Panc1 (cell line): ENCODE measurements at regions not wholly inside any gene's neighbourhood (a gene's known extent, or its start where the extent isn't known, plus 50 kb on each side); places are given as distances from the start of the nearest gene placed in this dataset.

Source experiments
- POLR2AphosphoS5 ChIP-seq: IDR thresholded peaks from 2 replicates; pipeline ENCODE4 v1.6.1; 2012; ENCODE audit warnings: mild to moderate bottlenecking, low read depth, low read length, moderate library complexity
- SIN3A ChIP-seq: IDR thresholded peaks from 2 replicates; pipeline ENCODE4 v1.6.1; 2012; ENCODE audit warnings: low read depth, mild to moderate bottlenecking, low read length, moderate library complexity, borderline replicate concordance; ENCODE audit not compliant: insufficient read depth
- TCF7L2 ChIP-seq: IDR thresholded peaks from 2 replicates; pipeline ENCODE4 v1.6.1; 2011; ENCODE audit warnings: mild to moderate bottlenecking, low read depth, low read length, inconsistent platforms
- TF ChIP-seq, protein P1 (sequence below): fragments of 450-650 bp; IDR thresholded peaks from 2 replicates; pipeline ENCODE4 v1.5.1; 2017; ENCODE audit warnings: mild to moderate bottlenecking

DNA sequence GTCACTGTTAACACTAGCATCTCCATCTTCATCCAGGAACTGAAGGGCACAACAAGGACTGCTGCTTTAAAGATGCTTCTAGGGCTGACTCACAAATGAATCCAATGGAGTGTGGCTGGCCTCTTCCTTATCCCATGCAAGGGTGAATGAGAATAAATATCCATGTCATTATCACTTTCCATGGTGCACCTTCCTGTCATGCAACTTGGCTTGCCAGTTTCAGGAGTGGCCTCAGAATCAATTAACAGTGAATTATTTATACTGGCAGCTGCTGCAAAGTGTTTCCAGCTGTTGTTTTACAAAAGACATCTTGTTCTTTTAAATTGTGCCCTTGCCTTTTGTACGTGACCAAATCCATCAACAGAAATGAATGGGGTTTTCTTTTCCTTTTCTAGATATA, 499.3 kb upstream of the TMEM132C start:
- TF ChIP-seq, protein P1, sequence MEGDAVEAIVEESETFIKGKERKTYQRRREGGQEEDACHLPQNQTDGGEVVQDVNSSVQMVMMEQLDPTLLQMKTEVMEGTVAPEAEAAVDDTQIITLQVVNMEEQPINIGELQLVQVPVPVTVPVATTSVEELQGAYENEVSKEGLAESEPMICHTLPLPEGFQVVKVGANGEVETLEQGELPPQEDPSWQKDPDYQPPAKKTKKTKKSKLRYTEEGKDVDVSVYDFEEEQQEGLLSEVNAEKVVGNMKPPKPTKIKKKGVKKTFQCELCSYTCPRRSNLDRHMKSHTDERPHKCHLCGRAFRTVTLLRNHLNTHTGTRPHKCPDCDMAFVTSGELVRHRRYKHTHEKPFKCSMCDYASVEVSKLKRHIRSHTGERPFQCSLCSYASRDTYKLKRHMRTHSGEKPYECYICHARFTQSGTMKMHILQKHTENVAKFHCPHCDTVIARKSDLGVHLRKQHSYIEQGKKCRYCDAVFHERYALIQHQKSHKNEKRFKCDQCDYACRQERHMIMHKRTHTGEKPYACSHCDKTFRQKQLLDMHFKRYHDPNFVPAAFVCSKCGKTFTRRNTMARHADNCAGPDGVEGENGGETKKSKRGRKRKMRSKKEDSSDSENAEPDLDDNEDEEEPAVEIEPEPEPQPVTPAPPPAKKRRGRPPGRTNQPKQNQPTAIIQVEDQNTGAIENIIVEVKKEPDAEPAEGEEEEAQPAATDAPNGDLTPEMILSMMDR = no peak
- TF ChIP-seq POLR2AphosphoS5 = no peak
- TF ChIP-seq SIN3A = no peak
- no peak for TF ChIP-seq TCF7L2
